H9 (cell line): ENCODE measurements at regions not wholly inside any gene's neighbourhood (a gene's known extent, or its start where the extent isn't known, plus 50 kb on each side); places are given as distances from the start of the nearest gene placed in this dataset.
"Not testable (repeated sequence)": the region's sequence is repeated elsewhere in the genome, so short reads cannot be mapped to it uniquely, and the experiment has no call there.

Experiments used
- DNase-seq: peaks from one replicate; pipeline ENCODE4 v3.0.0-alpha.2; 2017
- H2AFZ ChIP-seq: one replicate; pipeline ENCODE4 v1.6.1; 2013; ENCODE audit warnings: mild to moderate bottlenecking, low read length, control low read depth, moderate library complexity
- H2AK5ac ChIP-seq: 2 replicates; pipeline ENCODE4 v1.6.1; 2013; ENCODE audit warnings: low read length, control low read depth, mixed read lengths; ENCODE audit not compliant: insufficient read length
- H2BK120ac ChIP-seq: one replicate; pipeline ENCODE4 v1.6.1; 2013; ENCODE audit warnings: low read depth, mild to moderate bottlenecking, low read length, control low read depth, inconsistent platforms; ENCODE audit not compliant: poor library complexity, severe bottlenecking
- H2BK12ac ChIP-seq: 2 replicates; pipeline ENCODE4 v1.6.1; 2013; ENCODE audit warnings: low read length, control low read depth, mixed read lengths, low read depth; ENCODE audit not compliant: insufficient read length
- H2BK15ac ChIP-seq: 2 replicates; pipeline ENCODE4 v1.6.1; 2013; ENCODE audit warnings: low read depth, low read length, control low read depth
- H2BK20ac ChIP-seq: one replicate; pipeline ENCODE4 v1.6.1; 2013; ENCODE audit warnings: low read depth, mild to moderate bottlenecking, low read length, control low read depth, inconsistent platforms; ENCODE audit not compliant: poor library complexity, severe bottlenecking
- H2BK5ac ChIP-seq: 2 replicates; pipeline ENCODE4 v1.6.1; 2013; ENCODE audit warnings: low read length, control low read depth, mixed read lengths; ENCODE audit not compliant: insufficient read length
- H3K14ac ChIP-seq: 2 replicates; pipeline ENCODE4 v1.6.1; 2013; ENCODE audit warnings: low read length, control low read depth; ENCODE audit not compliant: insufficient read depth
- H3K18ac ChIP-seq: 2 replicates; pipeline ENCODE4 v1.6.1; 2013; ENCODE audit warnings: low read depth, mild to moderate bottlenecking, mixed read lengths, low read length, control low read depth; ENCODE audit not compliant: insufficient read length
- H3K23ac ChIP-seq: 2 replicates; pipeline ENCODE4 v1.6.1; 2013; ENCODE audit warnings: low read length, control low read depth, mixed read lengths, low read depth; ENCODE audit not compliant: insufficient read length
- H3K23me2 ChIP-seq: 2 replicates; pipeline ENCODE4 v1.6.1; 2013; ENCODE audit warnings: low read depth, mild to moderate bottlenecking, mixed read lengths, low read length, control low read depth; ENCODE audit not compliant: insufficient read length, poor library complexity, severe bottlenecking
- H3K27ac ChIP-seq: 2 replicates; pipeline ENCODE4 v1.5.1; 2013; ENCODE audit warnings: low read length, control low read depth, mixed read lengths, low read depth; ENCODE audit not compliant: insufficient read length
- H3K27me3 ChIP-seq: 2 replicates; pipeline ENCODE4 v1.6.1; 2013; ENCODE audit warnings: low read length, control low read depth, inconsistent platforms; ENCODE audit not compliant: insufficient read depth
- H3K4ac ChIP-seq: 2 replicates; pipeline ENCODE4 v1.6.1; 2013; ENCODE audit warnings: low read depth, mild to moderate bottlenecking, control low read depth, inconsistent platforms, low read length, moderate library complexity
- H3K4me1 ChIP-seq: 2 replicates; pipeline ENCODE4 v1.6.1; 2013; ENCODE audit warnings: low read length, control low read depth, inconsistent platforms; ENCODE audit not compliant: insufficient read depth
- H3K4me2 ChIP-seq: 2 replicates; pipeline ENCODE4 v1.6.1; 2013; ENCODE audit warnings: low read length, control low read depth, mixed read lengths; ENCODE audit not compliant: insufficient read length, insufficient read depth
- H3K56ac ChIP-seq: 2 replicates; pipeline ENCODE4 v1.6.1; 2013; ENCODE audit warnings: low read depth, mild to moderate bottlenecking, mixed read lengths, low read length, control low read depth; ENCODE audit not compliant: insufficient read length
- H3K79me1 ChIP-seq: 2 replicates; pipeline ENCODE4 v1.6.1; 2013; ENCODE audit warnings: low read depth, mild to moderate bottlenecking, moderate library complexity, low read length, control low read depth, inconsistent platforms; ENCODE audit not compliant: insufficient read depth, poor library complexity, severe bottlenecking
- H3K79me2 ChIP-seq: 2 replicates; pipeline ENCODE4 v1.6.1; 2013; ENCODE audit warnings: low read length, control low read depth, inconsistent platforms; ENCODE audit not compliant: insufficient read depth
- H3K9ac ChIP-seq: 2 replicates; pipeline ENCODE4 v1.6.1; 2013; ENCODE audit warnings: low read length, control low read depth, mixed read lengths; ENCODE audit not compliant: insufficient read length; ENCODE audit errors: extremely low read depth
- H3K9me3 ChIP-seq: one replicate; pipeline ENCODE4 v1.6.1; 2013; ENCODE audit warnings: low read depth, low read length, inconsistent platforms; ENCODE audit not compliant: control insufficient read depth
- H3T11ph ChIP-seq: one replicate; pipeline ENCODE4 v1.6.1; 2013; ENCODE audit warnings: mild to moderate bottlenecking, low read length, control low read depth, inconsistent platforms
- H4K20me1 ChIP-seq: one replicate; pipeline ENCODE4 v1.6.1; 2013; ENCODE audit not compliant: control insufficient read depth, insufficient read length, insufficient read depth
- H4K5ac ChIP-seq: 2 replicates; pipeline ENCODE4 v1.6.1; 2013; ENCODE audit warnings: low read depth, mild to moderate bottlenecking, mixed read lengths, low read length, control low read depth; ENCODE audit not compliant: insufficient read length
- H4K8ac ChIP-seq: replicated peaks from 2 replicates; pipeline ENCODE4 v1.6.1; 2013; ENCODE audit warnings: low read length, control low read depth, mixed read lengths, low read depth; ENCODE audit not compliant: insufficient read length
- H4K91ac ChIP-seq: 2 replicates; pipeline ENCODE4 v1.6.1; 2013; ENCODE audit warnings: low read depth, mild to moderate bottlenecking, moderate library complexity, mixed read lengths, low read length, control low read depth; ENCODE audit not compliant: insufficient read length
- H3K27ac Mint-ChIP-seq, 3 experiments: 2 replicates in 2 of 3; 3 replicates in 1 of 3; pipeline ENCODE4 v1.8.0; 2020 to 2021; ENCODE audit warnings: mixed read lengths in 3 of 3, mild to moderate bottlenecking in 1 of 3, moderate library complexity in 1 of 3
- H3K27me3 Mint-ChIP-seq: 2 replicates; pipeline ENCODE4 v1.8.0; 2021; ENCODE audit warnings: low read depth, mild to moderate bottlenecking, moderate library complexity, mixed read lengths
- H3K36me3 Mint-ChIP-seq, 3 experiments: 2 replicates in 2 of 3; 3 replicates in 1 of 3; pipeline ENCODE4 v1.8.0; 2020 to 2021; ENCODE audit warnings: low read depth in 3 of 3, mixed read lengths in 3 of 3; ENCODE audit not compliant: insufficient read depth in 1 of 3
- H3K4me1 Mint-ChIP-seq, 2 experiments: 2 replicates each; pipeline ENCODE4 v1.8.0; 2020; ENCODE audit warnings: mixed read lengths in 2 of 2
- H3K4me3 Mint-ChIP-seq, 2 experiments: 2 replicates in 1 of 2; 3 replicates in 1 of 2; pipeline ENCODE4 v1.8.0; 2020 to 2021; ENCODE audit warnings: mild to moderate bottlenecking in 2 of 2, mixed read lengths in 2 of 2, moderate library complexity in 1 of 2
- H3K9me3 Mint-ChIP-seq, 2 experiments: 2 replicates in 1 of 2; 3 replicates in 1 of 2; pipeline ENCODE4 v1.8.0; 2020; ENCODE audit warnings: mild to moderate bottlenecking in 2 of 2, mixed read lengths in 2 of 2, moderate library complexity in 1 of 2
- WGBS: extraction: QIAGEN DNeasy Blood & Tissue Kit; methylation state at CpG from one replicate; pipeline ENCODE4 v1.1.7; 2013; ENCODE audit warnings: missing lambda C conversion rate, low lambda C conversion rate, mixed read lengths; ENCODE audit not compliant: insufficient read length; ENCODE audit errors: extremely low coverage; 5-methylcytosine and 5-hydroxymethylcytosine counted together

DNA sequence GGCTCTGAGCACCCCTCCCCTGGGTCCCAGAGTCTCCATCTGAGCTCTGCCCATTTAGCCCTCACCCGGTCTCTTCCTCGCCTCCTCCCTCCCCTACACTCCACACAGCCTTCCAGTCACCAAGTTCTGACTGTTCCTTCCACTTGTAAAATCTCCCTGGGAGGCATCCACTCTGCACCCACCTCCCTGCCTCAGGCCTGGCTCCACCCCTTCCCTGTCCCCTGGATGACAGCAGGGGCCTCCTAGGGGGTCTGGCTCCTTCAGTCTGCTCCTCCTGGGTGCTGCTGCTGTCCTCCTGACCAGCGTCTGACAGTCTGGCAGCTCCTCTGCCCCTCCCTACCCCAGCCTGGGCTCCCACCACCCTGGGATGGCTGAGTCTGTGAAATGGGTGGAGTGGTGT is 77.7 kb upstream of the GOLGA6L4 start:
- not testable (repeated sequence) for H2AK5ac ChIP-seq, H3K4ac ChIP-seq, DNase-seq, H3K23me2 ChIP-seq, H3K9ac ChIP-seq, H3K9me3 Mint-ChIP-seq, H3K56ac ChIP-seq, H3K14ac ChIP-seq, H3K27ac Mint-ChIP-seq, H4K5ac ChIP-seq, H2BK20ac ChIP-seq, H2AFZ ChIP-seq, H2BK15ac ChIP-seq, H3K27me3 ChIP-seq, H2BK120ac ChIP-seq, H3K79me2 ChIP-seq, H3K18ac ChIP-seq, H3K36me3 Mint-ChIP-seq, H3T11ph ChIP-seq, H3K23ac ChIP-seq, H2BK12ac ChIP-seq, H3K4me2 ChIP-seq, H4K20me1 ChIP-seq, H3K27ac ChIP-seq, H4K8ac ChIP-seq, H2BK5ac ChIP-seq, H3K4me3 Mint-ChIP-seq, H4K91ac ChIP-seq, H3K79me1 ChIP-seq, H3K27me3 Mint-ChIP-seq, H3K9me3 ChIP-seq, H3K4me1 ChIP-seq
- WGBS = no CpG with 5 or more reads among the region's 3 CpGs
- peaks cover 8 to 31% of the 10 kb centered on the region in 2 experiments for H3K4me1 Mint-ChIP-seq

DNA sequence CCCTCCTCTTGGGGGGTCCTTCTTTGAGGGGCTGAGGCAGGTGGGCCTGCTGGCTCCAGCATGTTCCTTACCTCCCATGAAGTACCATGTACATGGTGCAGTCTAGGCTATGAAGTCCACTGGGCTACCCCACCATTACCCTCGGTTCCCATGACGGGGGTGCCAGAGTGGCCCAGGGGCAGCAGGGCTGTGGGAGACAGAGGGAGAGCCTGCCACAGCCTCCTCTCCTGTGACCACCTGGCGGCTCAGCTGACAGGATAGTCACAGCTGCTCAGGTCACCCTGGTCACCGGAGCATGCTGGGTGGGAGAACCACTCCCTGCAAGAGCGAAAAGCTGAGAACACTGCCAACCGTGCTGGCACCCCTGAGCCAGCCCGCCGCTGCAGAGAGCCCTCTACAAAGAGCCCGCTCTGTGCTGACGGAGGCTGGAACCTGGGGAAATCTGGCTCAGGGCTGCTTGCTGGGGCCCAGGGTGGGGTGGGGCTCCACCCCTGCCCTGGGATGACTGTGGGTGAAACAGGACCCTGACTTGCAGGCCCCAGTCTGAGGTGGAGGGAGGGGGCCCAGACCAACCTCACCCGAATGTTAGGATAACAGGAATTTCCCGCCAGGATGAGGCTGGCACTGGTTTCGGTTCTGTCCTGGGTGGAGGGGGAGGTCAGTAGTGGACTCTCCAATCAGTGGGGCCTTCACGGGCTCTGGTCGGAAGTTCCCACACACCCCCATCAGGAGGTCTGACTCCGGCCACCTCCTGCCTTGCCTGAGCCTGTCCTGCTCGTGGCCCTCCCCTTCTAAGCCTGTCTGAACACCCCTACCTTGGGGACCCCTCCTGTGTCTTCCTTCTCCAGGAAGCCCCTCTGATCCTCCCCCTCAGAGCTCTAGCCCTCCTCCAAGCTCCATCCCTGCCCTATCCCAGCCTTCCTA is 76.0 kb upstream of the GOLGA6L4 start:
- not testable (repeated sequence) for H3K23ac ChIP-seq, H3K4me2 ChIP-seq, H4K5ac ChIP-seq, H3K36me3 Mint-ChIP-seq, H3K79me2 ChIP-seq, H2BK5ac ChIP-seq, DNase-seq, H2BK12ac ChIP-seq, H3K27ac Mint-ChIP-seq, H2BK20ac ChIP-seq, H3K14ac ChIP-seq, H3K18ac ChIP-seq, H3K27ac ChIP-seq, H2BK15ac ChIP-seq, H3T11ph ChIP-seq, H4K91ac ChIP-seq, H2BK120ac ChIP-seq, H3K4ac ChIP-seq, H3K27me3 ChIP-seq, H3K27me3 Mint-ChIP-seq, H3K4me3 Mint-ChIP-seq, H4K8ac ChIP-seq, H3K79me1 ChIP-seq, H3K9ac ChIP-seq, H2AFZ ChIP-seq, H3K4me1 ChIP-seq, H3K56ac ChIP-seq, H3K9me3 Mint-ChIP-seq, H3K9me3 ChIP-seq, H2AK5ac ChIP-seq, H4K20me1 ChIP-seq, H3K23me2 ChIP-seq
- no CpG with 5 or more reads among the region's 17 CpGs for WGBS
- H3K4me1 Mint-ChIP-seq = peaks cover 8 to 26% of the 10 kb centered on the region in 2 experiments
